ENCODE measurements at regions not wholly inside any gene's neighbourhood (a gene's known extent, or its start where the extent isn't known, plus 50 kb on each side); places are given as distances from the start of the nearest gene placed in this dataset.

DNA sequence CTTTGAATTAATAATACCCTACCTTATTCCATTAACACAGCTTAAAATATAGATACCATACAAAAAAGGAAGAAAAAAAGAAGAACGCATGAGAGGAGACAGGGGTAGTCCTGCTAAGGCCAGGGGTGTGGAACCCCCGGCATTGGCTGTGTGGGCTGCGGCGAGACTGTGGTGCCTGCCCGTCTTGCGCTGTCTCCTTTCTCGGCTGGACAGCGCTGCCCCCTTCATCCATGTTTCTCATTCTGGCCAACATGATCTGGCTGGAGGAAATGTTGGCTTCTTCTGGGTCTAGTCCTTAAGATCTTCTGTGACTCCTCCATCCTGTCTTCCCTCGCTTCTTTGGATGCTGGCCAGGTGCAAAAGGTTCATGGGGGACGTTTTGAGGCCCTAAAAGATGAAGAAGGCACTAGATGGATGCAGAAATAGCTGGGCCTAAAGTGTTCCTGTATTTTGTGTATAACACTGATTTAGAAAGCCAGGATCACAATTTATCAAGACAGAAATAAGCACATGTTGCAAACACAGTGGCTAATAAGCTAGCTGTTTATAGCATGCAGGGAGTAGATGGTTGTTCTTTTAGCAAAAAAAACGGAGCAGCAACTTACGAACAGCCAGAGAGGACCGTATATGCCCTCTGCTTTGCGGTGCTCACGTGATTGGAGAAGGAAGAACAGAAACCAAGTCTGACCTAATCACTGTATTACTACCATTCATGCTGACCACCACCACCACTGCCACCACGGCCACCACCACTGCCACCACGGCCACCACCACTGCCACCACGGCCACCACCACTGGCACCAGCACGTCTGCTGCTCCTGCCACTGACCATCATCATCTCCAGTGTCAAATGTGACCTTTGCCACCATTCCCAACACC lies 71.7 kb upstream of the ASB18 start:
- TF ChIP-seq, protein P1, sequence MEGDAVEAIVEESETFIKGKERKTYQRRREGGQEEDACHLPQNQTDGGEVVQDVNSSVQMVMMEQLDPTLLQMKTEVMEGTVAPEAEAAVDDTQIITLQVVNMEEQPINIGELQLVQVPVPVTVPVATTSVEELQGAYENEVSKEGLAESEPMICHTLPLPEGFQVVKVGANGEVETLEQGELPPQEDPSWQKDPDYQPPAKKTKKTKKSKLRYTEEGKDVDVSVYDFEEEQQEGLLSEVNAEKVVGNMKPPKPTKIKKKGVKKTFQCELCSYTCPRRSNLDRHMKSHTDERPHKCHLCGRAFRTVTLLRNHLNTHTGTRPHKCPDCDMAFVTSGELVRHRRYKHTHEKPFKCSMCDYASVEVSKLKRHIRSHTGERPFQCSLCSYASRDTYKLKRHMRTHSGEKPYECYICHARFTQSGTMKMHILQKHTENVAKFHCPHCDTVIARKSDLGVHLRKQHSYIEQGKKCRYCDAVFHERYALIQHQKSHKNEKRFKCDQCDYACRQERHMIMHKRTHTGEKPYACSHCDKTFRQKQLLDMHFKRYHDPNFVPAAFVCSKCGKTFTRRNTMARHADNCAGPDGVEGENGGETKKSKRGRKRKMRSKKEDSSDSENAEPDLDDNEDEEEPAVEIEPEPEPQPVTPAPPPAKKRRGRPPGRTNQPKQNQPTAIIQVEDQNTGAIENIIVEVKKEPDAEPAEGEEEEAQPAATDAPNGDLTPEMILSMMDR (IDR thresholded peaks at IDR 0.05), result no peak
- TF ChIP-seq POLR2A (IDR thresholded peaks at IDR 0.05), result no peak
